Smooth muscle cell (in vitro differentiated cells): ENCODE measurements at regions not wholly inside any gene's neighbourhood (a gene's known extent, or its start where the extent isn't known, plus 50 kb on each side); places are given as distances from the start of the nearest gene placed in this dataset.
A peak's percentile ranks its signal among the peaks of the same experiment; 100 is the strongest.

Experiments used
- DNase-seq: peaks from one replicate; lab custom pipeline; 2025; ENCODE audit not compliant: unreplicated experiment; lab: John Stamatoyannopoulos, UW
- H2AFZ ChIP-seq: fragments of 200-600 bp; sonication (generic); 2 replicates; pipeline ENCODE4 v1.6.0; 2016; ENCODE audit warnings: antibody characterized with exemption, low read depth, mild to moderate bottlenecking
- H3F3A ChIP-seq: fragments of 200-600 bp; sonication (generic); 2 replicates; pipeline ENCODE4 v1.6.0; 2017; ENCODE audit warnings: antibody characterized with exemption, low read depth
- H3K27ac ChIP-seq: fragments of 200-600 bp; sonication (generic); 2 replicates; pipeline ENCODE4 v1.5.1; 2016; ENCODE audit warnings: low read depth, mild to moderate bottlenecking
- H3K27me3 ChIP-seq: fragments of 200-600 bp; sonication (generic); 2 replicates; pipeline ENCODE4 v1.6.1; 2016; ENCODE audit warnings: low read depth, mild to moderate bottlenecking
- H3K36me3 ChIP-seq: fragments of 200-600 bp; sonication (generic); 2 replicates; pipeline ENCODE4 v1.5.1; 2016; ENCODE audit warnings: low read depth
- H3K4me1 ChIP-seq: fragments of 200-600 bp; sonication (generic); 2 replicates; pipeline ENCODE4 v1.5.1; 2016; ENCODE audit warnings: low read depth
- H3K4me2 ChIP-seq: fragments of 200-600 bp; sonication (generic); 2 replicates; pipeline ENCODE4 v1.6.0; 2016; ENCODE audit warnings: mild to moderate bottlenecking
- H3K4me3 ChIP-seq: fragments of 200-600 bp; sonication (generic); 2 replicates; pipeline ENCODE4 v1.5.1; 2016; ENCODE audit warnings: mild to moderate bottlenecking
- H3K79me2 ChIP-seq: fragments of 200-600 bp; sonication (generic); 2 replicates; pipeline ENCODE4 v1.6.0; 2016; ENCODE audit warnings: low read depth, mild to moderate bottlenecking
- H3K9ac ChIP-seq: fragments of 200-600 bp; sonication (generic); 2 replicates; pipeline ENCODE4 v1.6.0; 2016; ENCODE audit warnings: low read depth
- H3K9me3 ChIP-seq: fragments of 200-600 bp; sonication (generic); replicated peaks from 2 replicates; pipeline ENCODE4 v1.5.1; 2016; ENCODE audit warnings: low read depth
- H4K20me1 ChIP-seq: fragments of 200-600 bp; sonication (generic); 2 replicates; pipeline ENCODE4 v1.6.0; 2016; ENCODE audit warnings: low read depth
- WGBS: methylation state at CpG from one replicate; pipeline ENCODE4 v1.1.7; 2016; ENCODE audit warnings: low lambda C conversion rate; 5-methylcytosine and 5-hydroxymethylcytosine counted together
- TF ChIP-seq, protein P1 (sequence below): fragments of 200-600 bp; sonication (generic); IDR thresholded peaks from 2 replicates; pipeline ENCODE4 v1.5.1; 2017; ENCODE audit warnings: borderline replicate concordance, mild to moderate bottlenecking, antibody characterized with exemption; ENCODE audit not compliant: insufficient read depth, poor library complexity, severe bottlenecking

DNA sequence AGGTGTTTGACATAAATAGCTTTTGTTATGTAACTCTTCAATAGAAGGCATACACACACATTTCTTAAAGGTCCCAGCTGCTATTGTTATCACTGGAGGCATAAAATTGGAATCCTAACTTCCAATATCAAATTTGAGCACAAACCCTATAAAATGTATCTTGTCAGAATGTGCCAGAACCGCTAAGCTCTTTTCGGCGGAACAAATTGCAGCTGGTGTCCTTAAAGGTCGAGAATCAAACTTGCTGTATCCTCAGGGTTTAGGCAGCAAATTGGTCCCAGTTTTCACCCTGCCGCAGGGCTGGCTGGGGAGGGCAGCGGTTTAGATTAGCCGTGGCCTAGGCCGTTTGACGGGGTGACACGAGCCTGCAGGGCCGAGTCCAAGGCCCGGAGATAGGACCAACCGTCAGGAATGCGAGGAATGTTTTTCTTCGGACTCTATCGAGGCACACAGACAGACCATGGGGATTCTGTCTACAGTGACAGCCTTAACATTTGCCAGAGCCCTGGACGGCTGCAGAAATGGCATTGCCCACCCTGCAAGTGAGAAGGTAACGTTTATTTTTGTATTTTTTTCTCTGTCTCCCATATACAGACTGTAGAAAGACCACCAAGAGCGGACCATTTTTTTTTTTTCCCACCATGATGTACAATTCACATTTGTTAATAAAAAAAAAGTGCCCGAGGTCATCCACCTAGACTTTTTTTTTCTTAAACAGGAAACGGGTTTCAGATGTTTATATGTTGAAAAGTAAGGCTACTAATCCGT is 297.1 kb downstream of the IRF8 start:
- peaks cover 25% of the 10 kb centered on the region for H3K4me1 ChIP-seq
- no peaks in the 10 kb centered on the region for H4K20me1 ChIP-seq
- peak overlapping the region; percentile 67 for H3K27ac ChIP-seq
- no peaks in the 10 kb centered on the region for H3K27me3 ChIP-seq
- no peak overlapping the region for H3K9ac ChIP-seq
- no peaks in the 10 kb centered on the region for H3K79me2 ChIP-seq
- H2AFZ ChIP-seq = no peak overlapping the region
- no peaks in the 10 kb centered on the region for H3K36me3 ChIP-seq
- no peak for DNase-seq
- WGBS = 7% methylated on average over 22 of the region's 22 CpGs
- H3K9me3 ChIP-seq = no peaks in the 10 kb centered on the region
- TF ChIP-seq, protein P1, sequence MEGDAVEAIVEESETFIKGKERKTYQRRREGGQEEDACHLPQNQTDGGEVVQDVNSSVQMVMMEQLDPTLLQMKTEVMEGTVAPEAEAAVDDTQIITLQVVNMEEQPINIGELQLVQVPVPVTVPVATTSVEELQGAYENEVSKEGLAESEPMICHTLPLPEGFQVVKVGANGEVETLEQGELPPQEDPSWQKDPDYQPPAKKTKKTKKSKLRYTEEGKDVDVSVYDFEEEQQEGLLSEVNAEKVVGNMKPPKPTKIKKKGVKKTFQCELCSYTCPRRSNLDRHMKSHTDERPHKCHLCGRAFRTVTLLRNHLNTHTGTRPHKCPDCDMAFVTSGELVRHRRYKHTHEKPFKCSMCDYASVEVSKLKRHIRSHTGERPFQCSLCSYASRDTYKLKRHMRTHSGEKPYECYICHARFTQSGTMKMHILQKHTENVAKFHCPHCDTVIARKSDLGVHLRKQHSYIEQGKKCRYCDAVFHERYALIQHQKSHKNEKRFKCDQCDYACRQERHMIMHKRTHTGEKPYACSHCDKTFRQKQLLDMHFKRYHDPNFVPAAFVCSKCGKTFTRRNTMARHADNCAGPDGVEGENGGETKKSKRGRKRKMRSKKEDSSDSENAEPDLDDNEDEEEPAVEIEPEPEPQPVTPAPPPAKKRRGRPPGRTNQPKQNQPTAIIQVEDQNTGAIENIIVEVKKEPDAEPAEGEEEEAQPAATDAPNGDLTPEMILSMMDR = no peak
- H3F3A ChIP-seq = peaks cover 15% of the 10 kb centered on the region
- peak overlapping the region; percentile 64 for H3K4me2 ChIP-seq
- H3K4me3 ChIP-seq = peak overlapping the region; percentile 6

GRCh38 chr16:86196687-86197391 is 297.9 kb downstream of the IRF8 start:
- peak overlapping the region; percentile 67 for H3K27ac ChIP-seq
- H3F3A ChIP-seq = peaks cover 19% of the 10 kb centered on the region
- no peaks in the 10 kb centered on the region for H3K36me3 ChIP-seq
- no peaks in the 10 kb centered on the region for H3K9me3 ChIP-seq
- TF ChIP-seq, protein P1 = no peak
- no peaks in the 10 kb centered on the region for H4K20me1 ChIP-seq
- no peak for DNase-seq
- no peak overlapping the region for H3K9ac ChIP-seq
- H3K79me2 ChIP-seq = no peaks in the 10 kb centered on the region
- WGBS = 92% methylated on average over 18 of the region's 18 CpGs
- no peaks in the 10 kb centered on the region for H3K27me3 ChIP-seq
- no peak overlapping the region for H3K4me3 ChIP-seq
- H3K4me1 ChIP-seq = peaks cover 32% of the 10 kb centered on the region
- no peak overlapping the region for H2AFZ ChIP-seq
- peak overlapping the region; percentile 64 for H3K4me2 ChIP-seq

DNA sequence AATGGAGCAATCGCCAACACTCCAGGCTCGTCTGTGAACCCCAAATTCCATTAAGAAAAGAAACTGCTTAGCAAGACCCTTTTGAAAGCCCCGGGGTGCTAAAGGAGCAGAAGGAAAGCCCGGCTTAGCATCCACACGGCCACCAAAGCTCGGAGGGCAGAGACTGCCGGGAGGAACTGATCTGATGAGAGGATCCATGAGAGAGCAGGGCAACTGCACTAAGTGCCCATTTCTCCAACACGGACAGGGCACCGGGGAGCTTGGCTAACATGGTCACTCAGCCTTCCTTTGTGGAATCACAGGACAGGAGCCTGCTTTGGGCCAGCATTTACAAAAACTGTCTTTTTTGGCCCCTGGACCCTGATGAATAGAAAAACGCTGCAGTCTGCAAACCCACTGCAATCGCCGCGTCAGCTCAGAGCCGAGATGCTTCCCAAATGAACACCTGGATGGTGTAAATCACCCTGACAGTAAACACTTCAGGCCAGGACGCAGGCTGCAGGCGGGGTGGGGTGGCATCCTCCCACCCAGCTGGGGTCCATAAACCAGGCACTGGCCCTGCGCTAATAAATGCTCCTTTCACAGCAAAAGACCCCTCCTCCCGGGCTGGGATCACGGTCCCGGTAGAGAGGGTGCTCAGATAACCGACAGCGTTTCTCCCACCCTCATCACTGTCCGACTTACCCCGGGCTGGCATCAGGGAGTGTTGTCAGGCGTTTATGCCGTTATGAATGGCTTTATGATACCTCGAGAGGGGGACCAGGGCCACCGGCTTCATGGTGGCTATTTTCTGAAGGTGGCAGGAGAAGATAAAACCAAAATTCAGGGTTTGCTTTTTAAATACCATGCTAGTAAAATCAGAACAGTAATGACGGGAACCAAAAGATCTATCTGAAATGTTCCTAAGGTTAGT is 299.5 kb downstream of the IRF8 start:
- H3K4me2 ChIP-seq = peak overlapping the region; percentile 81
- TF ChIP-seq, protein P1 = no peak
- H3F3A ChIP-seq = peaks cover 19% of the 10 kb centered on the region
- H4K20me1 ChIP-seq = no peaks in the 10 kb centered on the region
- peak overlapping the region; percentile 89 for H3K9ac ChIP-seq
- peak overlapping the region; percentile 97 for H3K27ac ChIP-seq
- no peaks in the 10 kb centered on the region for H3K36me3 ChIP-seq
- H3K9me3 ChIP-seq = no peaks in the 10 kb centered on the region
- H3K79me2 ChIP-seq = no peaks in the 10 kb centered on the region
- DNase-seq = no peak
- H3K4me1 ChIP-seq = peaks cover 36% of the 10 kb centered on the region
- 76% methylated on average over 29 of the region's 29 CpGs for WGBS
- peak overlapping the region; percentile 55 for H2AFZ ChIP-seq
- no peaks in the 10 kb centered on the region for H3K27me3 ChIP-seq
- no peak overlapping the region for H3K4me3 ChIP-seq
